Adrenal gland (tissue), 5 donors: ENCODE measurements at regions not wholly inside any gene's neighbourhood (a gene's known extent, or its start where the extent isn't known, plus 50 kb on each side); places are given as distances from the start of the nearest gene placed in this dataset.

ENCODE experiments used
- POLR2A ChIP-seq, 2 donors: fragments of 450-650 bp; IDR thresholded peaks; one replicate each; pipeline ENCODE4 v1.6.1; 2017; ENCODE audit warnings: antibody characterized with exemption in 2 of 2, mild to moderate bottlenecking in 2 of 2, moderate library complexity in 1 of 2
- TF ChIP-seq, protein P1 (sequence below), 6 experiments: fragments of 450-650 bp in 4 of 6; fragments of 200-600 bp in 2 of 6; sonication (generic) in 1 of 6; IDR thresholded peaks; 1 replicate in 5 of 6; 2 replicates in 1 of 6; pipeline versions ENCODE4 v1.5.1 to v1.8.0; 2016 to 2021; ENCODE audit warnings: antibody characterized with exemption in 6 of 6, mild to moderate bottlenecking in 2 of 6, moderate library complexity in 1 of 6
- donor health status: DM: no; HTN: no; CAD: no.

- TF ChIP-seq, protein P1, sequence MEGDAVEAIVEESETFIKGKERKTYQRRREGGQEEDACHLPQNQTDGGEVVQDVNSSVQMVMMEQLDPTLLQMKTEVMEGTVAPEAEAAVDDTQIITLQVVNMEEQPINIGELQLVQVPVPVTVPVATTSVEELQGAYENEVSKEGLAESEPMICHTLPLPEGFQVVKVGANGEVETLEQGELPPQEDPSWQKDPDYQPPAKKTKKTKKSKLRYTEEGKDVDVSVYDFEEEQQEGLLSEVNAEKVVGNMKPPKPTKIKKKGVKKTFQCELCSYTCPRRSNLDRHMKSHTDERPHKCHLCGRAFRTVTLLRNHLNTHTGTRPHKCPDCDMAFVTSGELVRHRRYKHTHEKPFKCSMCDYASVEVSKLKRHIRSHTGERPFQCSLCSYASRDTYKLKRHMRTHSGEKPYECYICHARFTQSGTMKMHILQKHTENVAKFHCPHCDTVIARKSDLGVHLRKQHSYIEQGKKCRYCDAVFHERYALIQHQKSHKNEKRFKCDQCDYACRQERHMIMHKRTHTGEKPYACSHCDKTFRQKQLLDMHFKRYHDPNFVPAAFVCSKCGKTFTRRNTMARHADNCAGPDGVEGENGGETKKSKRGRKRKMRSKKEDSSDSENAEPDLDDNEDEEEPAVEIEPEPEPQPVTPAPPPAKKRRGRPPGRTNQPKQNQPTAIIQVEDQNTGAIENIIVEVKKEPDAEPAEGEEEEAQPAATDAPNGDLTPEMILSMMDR (IDR thresholded peaks at IDR 0.05) = no peak
- no peak for TF ChIP-seq POLR2A (IDR thresholded peaks at IDR 0.05)
These were observed 117.1 kb upstream of the IRX4 start for GRCh38 chr5:1999794-2000193.
